HG03025 (cell line): ENCODE measurements at regions not wholly inside any gene's neighbourhood (a gene's known extent, or its start where the extent isn't known, plus 50 kb on each side); places are given as distances from the start of the nearest gene placed in this dataset.
A peak's percentile ranks its signal among the peaks of the same experiment; 100 is the strongest.

Experiments
- ATAC-seq: cut with Tn5 transposase; IDR thresholded peaks from one replicate; pipeline ENCODE4 v1.9.1; 2021; ENCODE audit warnings: mild to moderate bottlenecking, moderate library complexity; ENCODE audit not compliant: unreplicated experiment, low FRiP score

- ATAC-seq: no peak
Observed at GRCh38 chr14:97283005-97283403, 485.8 kb downstream of the VRK1 start.

- no peak for ATAC-seq
Observed at GRCh38 chr14:97283426-97283825, 486.2 kb downstream of the VRK1 start.

- ATAC-seq: no peak
Observed at GRCh38 chr14:97283841-97284240, 486.7 kb downstream of the VRK1 start.

GRCh38 chr14:97287956-97288355, 490.8 kb downstream of the VRK1 start:
- ATAC-seq: no peak

GRCh38 chr14:97290065-97290464, 492.9 kb downstream of the VRK1 start:
- ATAC-seq: no peak

- no peak for ATAC-seq
Observed at GRCh38 chr14:97290977-97291376, 493.8 kb downstream of the VRK1 start.

- no peak for ATAC-seq
Observed at GRCh38 chr14:97293659-97294058, 496.5 kb downstream of the VRK1 start.

GRCh38 chr14:97295108-97295710, 498.0 kb downstream of the VRK1 start:
- ATAC-seq: no peak

GRCh38 chr14:97296176-97296575, 499.0 kb downstream of the VRK1 start:
- ATAC-seq: no peak

- ATAC-seq: no peak
Observed at GRCh38 chr14:97297100-97297499, 499.9 kb downstream of the VRK1 start.

GRCh38 chr14:97298331-97298730, 501.1 kb downstream of the VRK1 start:
- no peak for ATAC-seq

- ATAC-seq: no peak
Observed at GRCh38 chr14:97298736-97299135, 501.6 kb downstream of the VRK1 start.

- ATAC-seq: no peak
Observed at GRCh38 chr14:97299661-97300060, 502.5 kb downstream of the VRK1 start.

GRCh38 chr14:97301931-97302559, 504.9 kb downstream of the VRK1 start:
- ATAC-seq: no peak

GRCh38 chr14:97306133-97306759, 509.1 kb downstream of the VRK1 start:
- ATAC-seq: peak; percentile 51

GRCh38 chr14:97306760-97307246, 509.6 kb downstream of the VRK1 start:
- ATAC-seq: peak; percentile 31

GRCh38 chr14:97311411-97311810, 514.2 kb downstream of the VRK1 start:
- ATAC-seq: no peak

GRCh38 chr14:97312910-97313309, 515.7 kb downstream of the VRK1 start:
- ATAC-seq: no peak

GRCh38 chr14:97315790-97316189, 518.6 kb downstream of the VRK1 start:
- ATAC-seq: no peak

GRCh38 chr14:97318380-97318779, 521.2 kb downstream of the VRK1 start:
- no peak for ATAC-seq

- no peak for ATAC-seq
Observed at GRCh38 chr14:97319691-97320090, 522.5 kb downstream of the VRK1 start.

GRCh38 chr14:97328743-97329142, 531.6 kb downstream of the VRK1 start:
- no peak for ATAC-seq
